ENCODE measurements at regions not wholly inside any gene's neighbourhood (a gene's known extent, or its start where the extent isn't known, plus 50 kb on each side); places are given as distances from the start of the nearest gene placed in this dataset.

- ATAC-seq = no peak
- CTCF ChIA-PET (ENCODE audit: low intra/inter-chr PET ratio) = no interaction called here
- intact Hi-C loops (cut with micrococcal nuclease) = no loop called here
Observed at GRCh38 chr17:20938244-20938643, 104.6 kb downstream of the USP22 start.

DNA sequence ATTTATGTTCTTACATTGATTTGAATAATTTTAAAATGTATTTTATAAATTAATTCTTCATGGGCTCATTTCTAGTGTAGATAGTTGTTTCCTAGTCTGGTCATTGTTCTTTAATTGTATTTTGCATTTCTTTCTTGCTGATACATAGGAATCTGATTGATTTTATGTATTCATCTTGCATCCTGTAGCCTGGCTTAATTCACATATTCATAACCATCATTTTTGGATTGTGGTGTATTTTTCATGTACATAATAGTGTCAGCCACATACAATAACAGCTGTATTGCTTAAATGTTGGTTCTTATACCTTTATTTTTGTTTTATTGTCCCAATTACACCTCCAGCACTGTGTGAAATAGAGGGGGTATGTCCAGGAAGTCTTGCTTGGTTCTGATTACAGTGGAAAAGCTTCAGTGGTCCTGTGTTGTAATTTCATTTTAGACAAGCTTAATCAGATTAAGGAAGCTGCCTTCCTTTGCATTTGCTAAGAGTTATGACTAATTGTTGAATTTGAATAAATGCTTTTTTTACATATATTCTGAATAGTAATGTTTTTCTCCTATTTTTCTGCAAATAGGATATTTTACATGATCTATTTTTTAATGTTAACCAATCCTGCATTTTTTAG is 103.7 kb downstream of the USP22 start:
- in situ Hi-C loops (cut with MboI) = no loop called here
- H3K4me2 ChIP-seq (ENCODE audit: insufficient read depth, low read length) = no peak overlapping the region
- intact Hi-C loops (cut with micrococcal nuclease) = no loop called here
- no TSS peak for BruUV-seq (replicated peaks)
- no peak overlapping the region for H3K4me3 ChIP-seq
- H3K9me1 ChIP-seq (ENCODE audit: control insufficient read depth, insufficient read depth, low read length) = no peaks in the 10 kb centered on the region
- ChIA-PET POLR2A (interaction anchor here (1.4 kb wide), 1 partner anchor 11 kb away, joined by 4 read pairs; no protein-coding TSS in a partner anchor), CTCF (ENCODE audit: low intra/inter-chr PET ratio) (no interaction called here)
- peaks cover 0 to 4% of the 10 kb centered on the region in 2 experiments; a peak in 1 of 5 replicates for H3K27me3 ChIP-seq (ENCODE audit: control insufficient read depth in 2 of 2, insufficient read depth in 2 of 2, low read length in 2 of 2)
- H3K9ac ChIP-seq (ENCODE audit: insufficient read depth in 1 of 2, low read depth in 2 of 2, low read length in 2 of 2) = no peak overlapping the region
- no peaks in the 10 kb centered on the region for H3K79me2 ChIP-seq (ENCODE audit: control insufficient read depth, insufficient read depth, low read length)
- ATAC-seq (no peak), FAIRE-seq (no peak), DNase-seq (ENCODE audit: extremely low read depth in 1 of 4, low spot score in 3 of 4) (no peak)
- H3K9me3 ChIP-seq (replicated peaks; ENCODE audit: control insufficient read depth, insufficient read depth, low read depth, low read length) = no peaks in the 10 kb centered on the region
- H4K20me1 ChIP-seq (replicated peaks; ENCODE audit: control insufficient read depth, insufficient read depth, low read length) = no peaks in the 10 kb centered on the region
- no peak overlapping the region for H3K27ac ChIP-seq (ENCODE audit: extremely low read depth, low read depth, low read length)
- H3K4me1 ChIP-seq (replicated peaks in 1 of 2; ENCODE audit: control insufficient read depth in 2 of 2, insufficient read depth in 2 of 2, low read length in 2 of 2) = peaks cover 0 to 3% of the 10 kb centered on the region in 2 experiments; a peak in 2 of 5 replicates
- H3K36me3 ChIP-seq (ENCODE audit: control insufficient read depth, insufficient read depth, low read length) = no peaks in the 10 kb centered on the region; the same call in 2 of the 3 replicates
- no peak overlapping the region for H2AFZ ChIP-seq (ENCODE audit: low read depth, low read length)
- TF ChIP-seq, protein P1, sequence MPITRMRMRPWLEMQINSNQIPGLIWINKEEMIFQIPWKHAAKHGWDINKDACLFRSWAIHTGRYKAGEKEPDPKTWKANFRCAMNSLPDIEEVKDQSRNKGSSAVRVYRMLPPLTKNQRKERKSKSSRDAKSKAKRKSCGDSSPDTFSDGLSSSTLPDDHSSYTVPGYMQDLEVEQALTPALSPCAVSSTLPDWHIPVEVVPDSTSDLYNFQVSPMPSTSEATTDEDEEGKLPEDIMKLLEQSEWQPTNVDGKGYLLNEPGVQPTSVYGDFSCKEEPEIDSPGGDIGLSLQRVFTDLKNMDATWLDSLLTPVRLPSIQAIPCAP (CRISPR knock-in tag; IDR thresholded peaks at IDR 0.05; ENCODE audit: borderline replicate concordance) = no peak
- TF ChIP-seq ZNF217 (CRISPR knock-in tag; IDR thresholded peaks at IDR 0.05) = no peak
- TF ChIP-seq TOE1 (IDR thresholded peaks at IDR 0.05; ENCODE audit: borderline replicate concordance) = no peak
- no peak for TF ChIP-seq TOE1 (CRISPR knock-in tag; IDR thresholded peaks at IDR 0.05; ENCODE audit: borderline replicate concordance, low read depth)
- TF ChIP-seq NCOA2 (IDR thresholded peaks at IDR 0.05; ENCODE audit: partially characterized antibody in 2 of 2) = no peak
- no peak for TF ChIP-seq CBFB (CRISPR knock-in tag; IDR thresholded peaks at IDR 0.05)
- TF ChIP-seq MAFG (tag; conservative IDR thresholded peaks at IDR 0.05) = no peak

More at GRCh38 chr17:20938244-20938643, 104.6 kb downstream of the USP22 start:
- Histone ChIP-seq H2AFZ (ENCODE audit: low read depth, low read length) (no peak overlapping the region), H3K27ac (ENCODE audit: extremely low read depth, low read depth, low read length) (no peak overlapping the region), H4K20me1 (replicated peaks; ENCODE audit: control insufficient read depth, insufficient read depth, low read length) (no peaks in the 10 kb centered on the region), H3K4me2 (ENCODE audit: insufficient read depth, low read length) (no peak overlapping the region), H3K9me1 (ENCODE audit: control insufficient read depth, insufficient read depth, low read length) (no peaks in the 10 kb centered on the region), H3K79me2 (ENCODE audit: control insufficient read depth, insufficient read depth, low read length) (no peaks in the 10 kb centered on the region), H3K36me3 (ENCODE audit: control insufficient read depth, insufficient read depth, low read length) (no peaks in the 10 kb centered on the region; the same call in 2 of the 3 replicates), H3K4me1 (replicated peaks in 1 of 2; ENCODE audit: control insufficient read depth in 2 of 2, insufficient read depth in 2 of 2, low read length in 2 of 2) (peaks cover 0 to 5% of the 10 kb centered on the region in 2 experiments; a peak in 2 of 5 replicates), H3K9me3 (replicated peaks; ENCODE audit: control insufficient read depth, insufficient read depth, low read depth, low read length) (no peaks in the 10 kb centered on the region), H3K9ac (ENCODE audit: insufficient read depth in 1 of 2, low read depth in 2 of 2, low read length in 2 of 2) (no peak overlapping the region), H3K4me3 (no peak overlapping the region), H3K27me3 (ENCODE audit: control insufficient read depth in 2 of 2, insufficient read depth in 2 of 2, low read length in 2 of 2) (peaks cover 0 to 4% of the 10 kb centered on the region in 2 experiments; a peak in 1 of 5 replicates)
- in situ Hi-C loops (cut with MboI) = no loop called here
- TF ChIP-seq MYNN (IDR thresholded peaks at IDR 0.05) (no peak), MYNN (CRISPR knock-in tag; IDR thresholded peaks at IDR 0.05) (no peak), CCAR2 (IDR thresholded peaks at IDR 0.05; ENCODE audit: low read depth, low read length) (no peak), CEBPG (CRISPR knock-in tag; IDR thresholded peaks at IDR 0.05) (no peak), CEBPG (tag; conservative IDR thresholded peaks at IDR 0.05 in 1 of 2, IDR thresholded peaks at IDR 0.05 in 1 of 2) (peak in 1 of 2 experiments; percentile 36; a peak in 2 of 4 replicates), CEBPB (tag; IDR thresholded peaks at IDR 0.05) (peak; percentile 70), SOX6 (IDR thresholded peaks at IDR 0.05) (no peak), KAT8 (IDR thresholded peaks at IDR 0.05; ENCODE audit: low read depth) (no peak), JUND (IDR thresholded peaks at IDR 0.05; ENCODE audit: borderline replicate concordance, low read depth, low read length) (no peak), JUND (tag; IDR thresholded peaks at IDR 0.05; ENCODE audit: borderline replicate concordance, low read depth, low read length) (no peak), SUPT5H (IDR thresholded peaks at IDR 0.05) (no peak)
- FAIRE-seq (no peak), DNase-seq (ENCODE audit: extremely low read depth in 1 of 4, low spot score in 3 of 4) (no peak)
- POLR2A ChIA-PET = interaction anchor here (1.4 kb wide), 1 partner anchor 11 kb away, joined by 4 read pairs; no protein-coding TSS in a partner anchor
- no TSS peak for BruUV-seq (replicated peaks)
- WGBS (ENCODE audit: insufficient coverage, low coverage, missing lambda C conversion rate) = 81% methylated on average over 15 of the region's 15 CpGs
